ENCODE measurements at regions not wholly inside any gene's neighbourhood (a gene's known extent, or its start where the extent isn't known, plus 50 kb on each side); places are given as distances from the start of the nearest gene placed in this dataset.

GRCh38 chr1:55579332-55580001 lies 364.3 kb upstream of the USP24 start:
- Histone ChIP-seq H4K20me1 (ENCODE audit: insufficient read depth, low read length) (no peaks in the 10 kb centered on the region), H3K4me2 (ENCODE audit: low read length) (no peak overlapping the region), H3K79me2 (ENCODE audit: insufficient read depth, low read length) (no peaks in the 10 kb centered on the region), H3K27me3 (ENCODE audit: insufficient read depth, low read length) (no peaks in the 10 kb centered on the region), H3F3A (ENCODE audit: insufficient read depth, low read length) (no peaks in the 10 kb centered on the region), H3K27ac (ENCODE audit: low read depth, low read length, poor library complexity, severe bottlenecking) (no peak overlapping the region), H3K36me3 (ENCODE audit: insufficient read depth, low read length) (no peaks in the 10 kb centered on the region), H3K9me3 (ENCODE audit: low read length) (no peaks in the 10 kb centered on the region), H3K9ac (ENCODE audit: low read length) (no peak overlapping the region), H3K4me3 (ENCODE audit: low read depth, low read length, poor library complexity, severe bottlenecking) (no peak overlapping the region), H2AFZ (ENCODE audit: low read length) (no peak overlapping the region), H3K9me2 (ENCODE audit: low read depth, low read length) (no peaks in the 10 kb centered on the region), H3K4me1 (ENCODE audit: insufficient read depth, low read length, severe bottlenecking) (no peaks in the 10 kb centered on the region)
- no peak for TF ChIP-seq EZH2 (IDR thresholded peaks at IDR 0.05; ENCODE audit: borderline replicate concordance, low read length)
- no peak for TF ChIP-seq CTCF (IDR thresholded peaks at IDR 0.05; ENCODE audit: low read length)

GRCh38 chr1:55578646-55579045 lies 363.5 kb upstream of the USP24 start:
- no peak overlapping the region for H3K4me2 ChIP-seq (ENCODE audit: low read length)
- TF ChIP-seq CTCF (IDR thresholded peaks at IDR 0.05; ENCODE audit: low read length) (no peak), EZH2 (IDR thresholded peaks at IDR 0.05; ENCODE audit: borderline replicate concordance, low read length) (no peak)
- no peak overlapping the region for H2AFZ ChIP-seq (ENCODE audit: low read length)
- H3K9me2 ChIP-seq (ENCODE audit: low read depth, low read length): no peaks in the 10 kb centered on the region
- no peak overlapping the region for H3K4me3 ChIP-seq (ENCODE audit: low read depth, low read length, poor library complexity, severe bottlenecking)
- no peak overlapping the region for H3K9ac ChIP-seq (ENCODE audit: low read length)
- H3K36me3 ChIP-seq (ENCODE audit: insufficient read depth, low read length): no peaks in the 10 kb centered on the region
- no peaks in the 10 kb centered on the region for H3K27me3 ChIP-seq (ENCODE audit: insufficient read depth, low read length)
- no peaks in the 10 kb centered on the region for H3K9me3 ChIP-seq (ENCODE audit: low read length)
- no peaks in the 10 kb centered on the region for H3K79me2 ChIP-seq (ENCODE audit: insufficient read depth, low read length)
- no peak overlapping the region for H3K27ac ChIP-seq (ENCODE audit: low read depth, low read length, poor library complexity, severe bottlenecking)
- H3F3A ChIP-seq (ENCODE audit: insufficient read depth, low read length): no peaks in the 10 kb centered on the region
- H3K4me1 ChIP-seq (ENCODE audit: insufficient read depth, low read length, severe bottlenecking): no peaks in the 10 kb centered on the region
- H4K20me1 ChIP-seq (ENCODE audit: insufficient read depth, low read length): no peaks in the 10 kb centered on the region

- Histone ChIP-seq H3K9ac (ENCODE audit: low read length) (no peak overlapping the region), H4K20me1 (ENCODE audit: insufficient read depth, low read length) (no peaks in the 10 kb centered on the region), H3F3A (ENCODE audit: insufficient read depth, low read length) (no peaks in the 10 kb centered on the region), H3K4me1 (ENCODE audit: insufficient read depth, low read length, severe bottlenecking) (no peaks in the 10 kb centered on the region), H3K36me3 (ENCODE audit: insufficient read depth, low read length) (no peaks in the 10 kb centered on the region), H3K4me3 (ENCODE audit: low read depth, low read length, poor library complexity, severe bottlenecking) (no peak overlapping the region), H3K79me2 (ENCODE audit: insufficient read depth, low read length) (no peaks in the 10 kb centered on the region), H3K9me3 (ENCODE audit: low read length) (no peaks in the 10 kb centered on the region), H2AFZ (ENCODE audit: low read length) (no peak overlapping the region), H3K4me2 (ENCODE audit: low read length) (no peak overlapping the region), H3K27me3 (ENCODE audit: insufficient read depth, low read length) (no peaks in the 10 kb centered on the region), H3K9me2 (ENCODE audit: low read depth, low read length) (no peaks in the 10 kb centered on the region), H3K27ac (ENCODE audit: low read depth, low read length, poor library complexity, severe bottlenecking) (no peak overlapping the region)
- TF ChIP-seq CTCF (IDR thresholded peaks at IDR 0.05; ENCODE audit: low read length): no peak
- TF ChIP-seq EZH2 (IDR thresholded peaks at IDR 0.05; ENCODE audit: borderline replicate concordance, low read length): no peak
Measured at GRCh38 chr1:55575571-55576279, 360.6 kb upstream of the USP24 start.
